Mucosa of descending colon (tissue), 3 donors: ENCODE measurements at regions not wholly inside any gene's neighbourhood (a gene's known extent, or its start where the extent isn't known, plus 50 kb on each side); places are given as distances from the start of the nearest gene placed in this dataset.

ENCODE experiments used
- ATAC-seq: fragments of 200-7000 bp; cut with Tn5 transposase; one replicate; pipeline ENCODE4 v1.9.1; 2020; ENCODE audit warnings: mild to moderate bottlenecking, moderate library complexity
- DNase-seq, 3 donors: peaks; one replicate each; pipeline ENCODE4 v3.0.0-alpha.2; 2020
- H3K36me3 ChIP-seq: fragments of 200-600 bp; one replicate; pipeline ENCODE4 v1.8.0; 2021; ENCODE audit warnings: low read depth, mild to moderate bottlenecking
- H3K4me1 ChIP-seq: fragments of 200-600 bp; one replicate; pipeline ENCODE4 v1.8.0; 2021; ENCODE audit warnings: low read depth, mild to moderate bottlenecking
- H3K4me3 ChIP-seq: fragments of 200-600 bp; one replicate; pipeline ENCODE4 v1.8.0; 2021; ENCODE audit warnings: mild to moderate bottlenecking
- H3K9me3 ChIP-seq: fragments of 200-600 bp; one replicate; pipeline ENCODE4 v1.8.0; 2021; ENCODE audit warnings: mild to moderate bottlenecking
- CTCF ChIP-seq: fragments of 200-600 bp; IDR thresholded peaks from one replicate; pipeline ENCODE4 v1.8.0; 2022; ENCODE audit warnings: antibody characterized with exemption, mild to moderate bottlenecking
- intact Hi-C, 2 donors: fragments of 100-400 bp; cut with DNase I in 1 of 2; cut with micrococcal nuclease in 1 of 2; formaldehyde crosslinking; loops; one replicate each; pipeline versions ENCODE4 v1.11.0 to v1.11.1; 2022; cut with DNase I, micrococcal nuclease
- donor health status: DM: no; HTN: no; CAD: no; lungs with moderate emphysema.
- donor health status: DM: no; HTN: no; CAD: no.
- donor health status: DM: no; HTN: yes; CAD: no.

- H3K9me3 ChIP-seq, result no peaks in the 10 kb centered on the region
- TF ChIP-seq CTCF, result no peak
- no peaks in the 10 kb centered on the region for H3K4me1 ChIP-seq
- no peaks in the 10 kb centered on the region for H3K36me3 ChIP-seq
- DNase-seq (no peak), ATAC-seq (no peak)
- H3K4me3 ChIP-seq, result no peak overlapping the region
- intact Hi-C loops, result no loop called here
These were observed 282.6 kb downstream of the VPS13C start for GRCh38 chr15:61777689-61778088.

GRCh38 chr15:61769557-61769956 is 290.7 kb downstream of the VPS13C start:
- DNase-seq (no peak), ATAC-seq (no peak)
- H3K4me1 ChIP-seq, result no peaks in the 10 kb centered on the region
- no peak for TF ChIP-seq CTCF
- no peak overlapping the region for H3K4me3 ChIP-seq
- no peaks in the 10 kb centered on the region for H3K36me3 ChIP-seq
- H3K9me3 ChIP-seq, result peaks cover 3% of the 10 kb centered on the region
- intact Hi-C loops, result no loop called here

GRCh38 chr15:61768131-61768530 is 292.1 kb downstream of the VPS13C start:
- peaks cover 3% of the 10 kb centered on the region for H3K9me3 ChIP-seq
- no peak for ATAC-seq
- no peak for TF ChIP-seq CTCF
- H3K4me3 ChIP-seq, result no peak overlapping the region
- intact Hi-C loops, result no loop called here
- H3K4me1 ChIP-seq, result no peaks in the 10 kb centered on the region
- DNase-seq, result no peak
- H3K36me3 ChIP-seq, result no peaks in the 10 kb centered on the region

GRCh38 chr15:61764981-61765380 is 295.3 kb downstream of the VPS13C start:
- DNase-seq (no peak), ATAC-seq (no peak)
- intact Hi-C loops, result no loop called here
- TF ChIP-seq CTCF, result no peak
- Histone ChIP-seq H3K9me3 (no peaks in the 10 kb centered on the region), H3K4me1 (no peaks in the 10 kb centered on the region), H3K4me3 (no peak overlapping the region), H3K36me3 (no peaks in the 10 kb centered on the region)

GRCh38 chr15:61764141-61764540 is 296.1 kb downstream of the VPS13C start:
- no peak for TF ChIP-seq CTCF
- Histone ChIP-seq H3K4me3 (no peak overlapping the region), H3K36me3 (no peaks in the 10 kb centered on the region), H3K4me1 (no peaks in the 10 kb centered on the region), H3K9me3 (no peaks in the 10 kb centered on the region)
- ATAC-seq (no peak), DNase-seq (no peak)
- intact Hi-C loops, result no loop called here

- no peak for DNase-seq
- intact Hi-C loops, result no loop called here
- no peak for ATAC-seq
- Histone ChIP-seq H3K36me3 (no peaks in the 10 kb centered on the region), H3K4me1 (no peaks in the 10 kb centered on the region), H3K9me3 (no peaks in the 10 kb centered on the region), H3K4me3 (no peak overlapping the region)
- TF ChIP-seq CTCF, result no peak
These were observed 297.6 kb downstream of the VPS13C start for GRCh38 chr15:61762676-61763075.
